GM12891 (cell line): ENCODE measurements at regions not wholly inside any gene's neighbourhood (a gene's known extent, or its start where the extent isn't known, plus 50 kb on each side); places are given as distances from the start of the nearest gene placed in this dataset.

ENCODE experiments used
- PAX5 ChIP-seq: IDR thresholded peaks from 2 replicates; pipeline ENCODE4 v1.6.1; 2011; ENCODE audit warnings: low read length, moderate library complexity, mild to moderate bottlenecking; ENCODE audit not compliant: insufficient read depth, severe bottlenecking
- POLR2A ChIP-seq: IDR thresholded peaks from 2 replicates; pipeline ENCODE4 v1.6.1; 2011; ENCODE audit warnings: low read depth, low read length, control low read depth
- POLR2AphosphoS5 ChIP-seq: IDR thresholded peaks from 2 replicates; pipeline ENCODE4 v1.6.1; 2011; ENCODE audit warnings: low read depth, low read length, control low read depth

- TF ChIP-seq PAX5 (no peak), POLR2AphosphoS5 (no peak), POLR2A (no peak)
Measured at GRCh38 chr2:16216558-16216945, 276.2 kb downstream of the MYCN start.
